Activated naive CD4-positive, alpha-beta T cell treated with anti-CD3 and anti-CD28 coated beads, Interleukin-2, amount 50 U/mL, for 72 hours (primary cell): ENCODE measurements at regions not wholly inside any gene's neighbourhood (a gene's known extent, or its start where the extent isn't known, plus 50 kb on each side); places are given as distances from the start of the nearest gene placed in this dataset.
"Not testable (repeated sequence)": the region's sequence is repeated elsewhere in the genome, so short reads cannot be mapped to it uniquely, and the experiment has no call there.

ENCODE experiments used
- ATAC-seq, 2 donors: fragments of 150-1000 bp; cut with Tn5 transposase; 2 replicates each; pipeline ENCODE4 v1.10.0; 2021; ENCODE audit warnings: mild to moderate bottlenecking in 2 of 2, moderate library complexity in 2 of 2
- DNase-seq, 2 donors: peaks; one replicate each; pipeline ENCODE4 v3.0.0; 2021 to 2022; ENCODE audit warnings: low spot score in 2 of 2
- H3K27ac Mint-ChIP-seq, 2 donors: one replicate each; pipeline ENCODE4 v1.8.0; 2022; ENCODE audit warnings: mild to moderate bottlenecking in 2 of 2, mixed read lengths in 2 of 2
- H3K36me3 Mint-ChIP-seq, 2 donors: one replicate each; pipeline ENCODE4 v1.8.0; 2022; ENCODE audit warnings: mixed read lengths in 2 of 2
- H3K9me3 Mint-ChIP-seq, 2 donors: one replicate each; pipeline ENCODE4 v1.8.0; 2022; ENCODE audit warnings: mixed read lengths in 2 of 2

DNA sequence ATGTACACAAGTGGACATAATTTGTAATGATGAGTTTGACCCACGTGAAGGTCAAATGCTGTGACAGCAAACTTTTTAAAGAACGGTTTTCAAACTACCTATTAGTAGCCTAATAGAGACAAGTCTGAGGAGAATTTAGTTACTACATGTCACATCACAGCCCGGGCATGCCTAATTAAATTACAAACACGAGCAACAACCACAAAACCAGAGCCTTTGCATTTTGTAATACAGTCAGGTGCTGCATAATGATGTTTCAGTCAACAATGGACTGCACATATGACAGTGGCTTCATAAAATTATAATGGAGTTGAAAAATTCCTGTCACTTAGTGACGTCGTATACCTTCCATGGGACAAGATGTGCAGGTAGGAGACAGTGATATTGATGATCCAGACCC is 274.5 kb downstream of the DACT1 start:
- DNase-seq (no peak), ATAC-seq (no peak)
- Mint-ChIP-seq H3K27ac (no peak overlapping the region), H3K9me3 (no peaks in the 10 kb centered on the region), H3K36me3 (no peaks in the 10 kb centered on the region)

DNA sequence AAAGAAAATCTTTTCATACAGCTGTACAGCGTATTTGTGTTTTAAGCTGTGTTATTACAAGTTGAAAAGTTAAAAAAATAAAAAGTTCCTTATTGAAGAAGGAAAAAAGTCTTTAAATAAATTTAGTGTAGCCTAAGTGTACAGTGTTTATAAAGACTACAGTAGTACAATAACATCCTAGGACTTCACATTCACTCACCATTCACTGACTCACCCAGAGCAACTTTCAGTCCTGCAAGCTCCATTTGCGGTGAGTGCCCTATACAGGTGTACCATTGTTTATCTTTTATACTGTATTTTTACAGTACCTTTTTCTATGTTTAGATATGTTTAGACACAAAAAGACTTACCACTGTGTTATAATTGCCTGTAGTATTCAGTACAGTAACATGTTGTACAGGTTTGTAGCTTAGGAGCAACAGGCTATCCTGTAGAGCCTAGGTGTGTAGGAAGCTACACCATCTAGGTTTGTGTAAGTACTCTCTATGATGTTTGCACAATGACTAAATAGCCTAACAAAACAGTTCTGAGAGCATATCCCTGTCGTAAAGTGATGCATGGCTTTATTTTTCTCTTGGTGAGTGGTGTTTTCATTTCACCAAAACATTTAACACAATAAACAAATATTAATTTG is 275.2 kb downstream of the DACT1 start:
- H3K36me3 Mint-ChIP-seq: no peaks in the 10 kb centered on the region
- H3K9me3 Mint-ChIP-seq: no peaks in the 10 kb centered on the region
- ATAC-seq: no peak
- no peak for DNase-seq
- H3K27ac Mint-ChIP-seq: no peak overlapping the region

DNA sequence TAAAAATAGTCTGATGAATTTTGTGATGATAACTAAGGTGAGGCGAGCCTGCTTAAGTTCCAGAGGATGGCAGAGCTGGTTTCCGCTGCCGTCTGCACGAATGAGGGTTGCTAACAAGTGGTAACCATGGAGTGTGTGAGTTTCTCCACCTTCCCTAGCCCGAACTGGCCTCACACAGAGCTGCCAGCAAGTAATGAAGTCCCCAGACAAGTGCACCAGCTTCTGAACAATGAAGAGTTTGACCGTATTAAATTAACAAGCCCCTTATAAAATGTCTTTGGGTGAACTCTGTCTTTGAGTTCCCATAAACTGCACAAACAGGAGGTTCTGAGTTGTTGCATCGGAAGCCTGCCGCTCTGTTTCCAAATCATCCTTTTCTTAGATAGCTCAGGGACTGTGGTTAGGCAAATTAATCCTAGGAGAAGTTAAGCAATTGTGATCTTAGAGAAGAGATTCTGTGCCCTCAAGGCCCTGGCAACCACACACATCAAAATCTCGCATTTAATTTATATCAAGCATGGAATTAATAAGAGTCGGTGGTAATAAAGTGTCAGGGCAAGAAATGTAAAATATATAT is 274.1 kb upstream of the DAAM1 start:
- no peak for DNase-seq
- ATAC-seq: no peak

DNA sequence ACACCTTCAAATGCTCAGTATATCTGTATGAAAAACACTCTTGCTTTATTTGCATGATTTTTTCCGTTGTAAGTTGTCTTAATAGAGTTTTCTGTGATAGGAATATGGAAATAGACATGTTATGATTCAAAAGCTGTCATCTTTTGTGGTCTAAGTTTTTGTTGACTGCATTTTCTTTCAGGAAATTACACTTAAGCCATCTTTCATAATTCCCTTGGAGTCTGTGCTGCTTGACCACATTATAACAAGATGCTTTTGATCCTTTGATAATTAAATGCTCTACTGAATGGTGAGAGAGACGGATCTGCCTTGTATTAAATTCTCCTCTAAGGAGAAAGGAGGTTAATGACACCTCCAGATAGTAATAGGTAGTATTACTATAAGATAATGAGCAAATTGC is 272.8 kb upstream of the DAAM1 start:
- no peak for ATAC-seq
- no peak for DNase-seq
- no peaks in the 10 kb centered on the region for H3K36me3 Mint-ChIP-seq
- H3K27ac Mint-ChIP-seq: no peak overlapping the region
- H3K9me3 Mint-ChIP-seq: no peaks in the 10 kb centered on the region

More for the DNA sequence above, 274.1 kb upstream of the DAAM1 start:
- Mint-ChIP-seq H3K27ac (no peak overlapping the region), H3K9me3 (no peaks in the 10 kb centered on the region), H3K36me3 (no peaks in the 10 kb centered on the region)

DNA sequence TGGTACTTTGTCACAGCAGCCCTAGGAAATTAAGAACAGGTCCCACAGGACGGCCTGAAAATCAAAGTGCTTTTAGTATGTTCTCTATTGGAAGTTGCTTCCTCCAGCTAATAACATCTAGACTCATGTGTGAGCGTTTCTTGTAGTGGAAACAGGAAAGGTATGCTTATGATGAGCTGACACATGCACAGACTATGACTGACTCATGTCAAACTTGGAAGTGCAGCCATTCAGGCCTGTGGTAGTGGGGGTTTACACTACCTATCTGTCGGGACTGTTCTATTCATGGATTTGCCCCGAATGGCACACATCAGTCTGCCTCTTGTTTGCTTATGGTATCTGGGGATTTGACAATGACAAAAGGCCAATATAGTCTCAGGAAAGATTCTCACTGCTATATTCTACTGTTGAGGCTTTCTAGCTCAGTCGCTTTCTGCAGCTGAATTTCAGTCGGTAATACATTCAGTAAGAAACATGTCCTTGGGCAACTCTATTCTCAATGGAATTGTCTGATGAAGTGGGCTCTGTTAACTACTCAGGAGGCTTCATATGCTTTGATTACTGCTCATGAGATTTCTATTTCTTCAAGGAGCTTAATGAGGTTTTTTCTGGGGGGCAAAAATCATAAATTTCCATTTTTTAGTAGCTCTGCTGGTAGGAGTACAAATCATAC is 270.3 kb upstream of the DAAM1 start:
- H3K36me3 Mint-ChIP-seq: no peaks in the 10 kb centered on the region
- ATAC-seq: no peak
- no peak overlapping the region for H3K27ac Mint-ChIP-seq
- no peak for DNase-seq
- no peaks in the 10 kb centered on the region for H3K9me3 Mint-ChIP-seq

DNA sequence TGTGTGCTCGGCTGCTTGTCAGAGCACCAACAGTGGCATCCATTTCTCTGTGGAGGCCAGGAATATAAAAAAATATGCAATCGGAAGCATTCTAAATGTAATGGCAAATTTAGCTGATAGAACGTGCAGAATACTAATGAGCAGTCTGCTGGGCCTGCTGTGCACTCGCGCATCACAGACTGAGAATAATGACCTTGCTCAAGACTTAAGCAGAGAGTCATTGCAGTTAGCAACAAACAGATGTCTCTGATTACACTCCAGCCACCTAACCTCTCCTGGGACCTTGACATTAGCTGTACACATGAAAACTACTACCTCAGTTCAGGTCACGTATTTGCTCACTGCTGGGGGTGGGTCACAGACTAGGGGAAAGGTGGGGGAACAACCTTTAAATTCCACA is 269.2 kb upstream of the DAAM1 start:
- no peaks in the 10 kb centered on the region for H3K36me3 Mint-ChIP-seq
- no peaks in the 10 kb centered on the region for H3K9me3 Mint-ChIP-seq
- DNase-seq (no peak), ATAC-seq (no peak)
- no peak overlapping the region for H3K27ac Mint-ChIP-seq

DNA sequence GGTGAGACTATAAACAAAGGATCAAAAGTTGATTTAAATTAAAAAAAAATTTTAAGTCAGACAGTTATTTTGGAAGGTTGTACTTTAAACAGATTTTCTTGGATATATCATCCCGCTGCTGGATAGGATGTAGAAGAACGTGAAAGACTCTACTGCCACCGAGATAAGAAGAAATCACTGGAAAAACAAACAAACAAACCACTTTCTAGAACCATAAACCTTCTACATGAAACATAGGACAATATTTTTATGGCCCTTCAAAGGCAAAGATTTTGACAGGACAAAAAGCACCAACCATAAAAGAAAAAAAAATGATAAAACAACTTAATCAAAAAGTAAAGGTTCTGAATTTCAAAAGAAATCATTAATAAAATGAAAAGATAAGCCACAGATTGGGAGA is 268.2 kb upstream of the DAAM1 start:
- Mint-ChIP-seq H3K27ac (no peak overlapping the region), H3K9me3 (peaks cover 0 to 3% of the 10 kb centered on the region in 2 donors), H3K36me3 (peaks cover 0 to 5% of the 10 kb centered on the region in 2 donors)
- ATAC-seq (no peak), DNase-seq (no peak)

DNA sequence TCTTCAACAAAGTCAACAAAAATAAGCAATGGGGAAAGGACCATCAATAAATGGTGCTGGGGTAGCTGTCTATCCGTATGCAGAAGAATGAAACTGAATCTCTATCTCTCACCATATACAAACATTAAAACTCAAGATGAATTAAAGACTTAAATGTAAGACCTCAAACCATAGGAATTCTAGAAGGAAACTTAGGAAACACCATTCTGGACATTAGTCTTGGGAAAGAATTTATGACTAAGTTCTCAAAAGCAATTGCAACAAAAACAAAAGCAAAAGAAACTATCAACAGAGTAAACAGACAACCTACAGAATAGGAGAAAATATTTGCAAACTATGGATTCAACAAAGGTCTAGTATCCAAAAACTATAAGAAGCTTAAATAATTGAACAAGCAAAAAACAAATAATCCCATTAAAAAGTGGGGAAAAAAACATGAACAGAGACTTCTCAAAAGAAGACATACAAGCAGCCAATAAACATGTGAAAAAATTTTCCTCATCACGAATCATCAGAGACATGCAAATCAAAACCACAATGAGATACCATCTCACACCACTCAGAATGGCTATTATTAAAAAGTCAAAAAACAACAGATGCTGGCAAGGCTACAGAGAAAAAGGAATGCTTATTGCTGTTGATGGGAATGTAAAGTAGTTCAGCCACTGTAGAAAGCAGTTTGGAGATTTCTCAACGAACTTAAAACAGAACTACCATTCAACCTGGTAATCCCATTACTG is 266.1 kb upstream of the DAAM1 start:
- not testable (repeated sequence) for DNase-seq, H3K27ac Mint-ChIP-seq, ATAC-seq, H3K36me3 Mint-ChIP-seq, H3K9me3 Mint-ChIP-seq

DNA sequence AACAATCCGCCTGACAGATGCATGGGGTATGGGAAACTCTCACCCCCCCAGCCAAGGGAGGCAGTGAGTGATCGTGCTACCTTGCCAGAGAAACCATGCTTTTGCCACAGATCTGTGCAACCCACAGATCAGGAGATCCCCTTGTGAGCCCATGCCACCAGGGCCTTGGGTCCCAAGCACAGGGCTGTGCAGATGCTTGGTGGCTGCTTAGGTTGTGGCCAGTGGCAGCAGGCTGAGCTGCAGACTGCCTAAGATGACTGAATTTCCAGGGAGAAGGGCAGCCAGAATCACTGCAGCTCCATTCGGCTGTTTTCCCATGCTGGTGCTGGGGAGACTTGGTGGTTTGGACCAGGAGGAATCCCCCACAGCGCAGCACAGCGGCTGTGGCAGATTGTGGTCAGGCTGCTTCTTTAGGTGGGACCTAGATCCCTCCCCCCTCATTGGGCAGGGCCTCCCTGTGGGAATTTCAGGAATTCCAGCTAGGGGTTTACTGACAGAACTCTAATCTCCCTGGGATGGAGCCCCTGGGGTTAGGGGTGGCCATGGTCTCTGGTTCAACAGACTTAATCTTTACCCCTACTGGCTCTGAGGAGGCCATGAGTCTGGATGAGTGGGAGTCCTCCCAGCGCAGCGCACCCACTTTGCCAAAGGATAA is 264.6 kb upstream of the DAAM1 start:
- no peak overlapping the region for H3K27ac Mint-ChIP-seq
- no peak for ATAC-seq
- H3K9me3 Mint-ChIP-seq: peaks cover 0 to 3% of the 10 kb centered on the region in 2 donors

DNA sequence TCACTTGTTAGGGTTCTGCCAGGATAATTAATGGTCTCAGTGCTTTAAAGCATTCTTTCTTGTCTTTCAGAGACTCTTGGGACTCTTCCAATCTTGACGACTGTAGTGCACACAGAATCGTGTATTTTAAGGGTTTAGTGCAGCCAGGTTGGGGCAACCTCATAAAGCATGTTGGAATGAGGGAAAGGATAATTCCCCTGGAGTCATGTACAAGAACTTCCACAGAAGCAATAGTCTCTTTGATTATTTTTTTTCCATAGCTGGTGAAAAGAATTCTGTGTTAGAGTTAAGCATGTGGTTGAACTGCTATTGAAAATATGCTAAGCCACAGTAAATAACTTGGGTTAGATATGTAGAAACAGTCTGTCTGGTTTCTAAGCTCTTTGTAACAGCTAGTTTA is 246.8 kb upstream of the DAAM1 start:
- Mint-ChIP-seq H3K27ac (no peak overlapping the region), H3K9me3 (peaks cover 10 to 15% of the 10 kb centered on the region in 2 donors), H3K36me3 (peaks cover 3 to 15% of the 10 kb centered on the region in 2 donors)
- ATAC-seq (no peak), DNase-seq (no peak)

More for the DNA sequence above, 264.6 kb upstream of the DAAM1 start:
- DNase-seq: no peak
- H3K36me3 Mint-ChIP-seq: peaks cover 0 to 5% of the 10 kb centered on the region in 2 donors

DNA sequence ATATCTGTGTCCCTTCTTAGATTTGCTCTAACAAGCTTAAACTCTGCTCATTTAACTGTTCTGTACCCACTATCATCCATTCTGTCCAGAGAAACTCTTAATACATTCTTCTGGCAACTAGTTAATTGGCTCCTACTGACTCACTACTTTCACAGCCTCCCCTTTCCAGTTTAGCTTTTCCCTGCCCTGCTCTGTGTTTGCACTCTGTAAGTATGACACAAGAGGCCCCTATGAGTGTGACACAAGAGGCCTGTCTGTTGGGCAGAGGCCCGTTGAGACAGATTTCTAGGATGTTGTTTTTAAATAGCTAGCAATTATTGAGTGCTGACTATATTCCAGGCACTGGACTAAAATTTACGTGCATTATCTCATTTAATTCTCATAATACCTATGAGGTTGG is 246.0 kb upstream of the DAAM1 start:
- H3K27ac Mint-ChIP-seq: no peak overlapping the region
- no peak for DNase-seq
- ATAC-seq: no peak
- peaks cover 5 to 12% of the 10 kb centered on the region in 2 donors for H3K9me3 Mint-ChIP-seq
- H3K36me3 Mint-ChIP-seq: peaks cover 0 to 9% of the 10 kb centered on the region in 2 donors

DNA sequence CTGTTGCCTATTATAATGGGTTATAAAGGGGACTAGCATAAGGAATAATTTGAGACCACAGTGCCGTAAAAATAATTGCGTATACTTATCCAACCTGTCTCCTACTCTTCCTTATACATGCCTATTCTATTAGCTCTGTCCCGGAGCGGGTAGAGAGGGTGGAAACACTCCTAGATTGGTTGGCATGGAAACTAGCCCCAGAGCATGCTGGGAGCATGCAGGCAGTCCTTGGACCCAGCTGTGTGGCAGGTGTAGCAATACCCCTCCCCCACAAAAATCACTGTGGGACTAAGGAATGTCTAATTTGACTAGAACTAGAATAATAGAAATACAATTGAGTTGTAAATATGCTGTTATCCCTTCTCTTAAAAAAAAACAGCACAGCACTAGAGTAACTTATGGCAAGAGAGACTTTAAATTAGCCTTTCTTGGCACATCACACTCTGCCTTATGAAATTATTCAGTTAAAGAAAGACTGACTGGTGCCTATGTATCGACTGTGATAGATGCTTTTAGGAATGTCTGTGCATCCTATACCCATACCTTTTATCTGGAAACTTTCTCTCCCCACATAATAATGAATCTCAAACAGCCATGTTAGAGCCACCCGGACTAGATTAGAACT is 244.0 kb upstream of the DAAM1 start:
- DNase-seq: no peak
- H3K9me3 Mint-ChIP-seq: peaks cover 0 to 7% of the 10 kb centered on the region in 2 donors
- no peak for ATAC-seq
- H3K27ac Mint-ChIP-seq: no peak overlapping the region
- no peaks in the 10 kb centered on the region for H3K36me3 Mint-ChIP-seq

DNA sequence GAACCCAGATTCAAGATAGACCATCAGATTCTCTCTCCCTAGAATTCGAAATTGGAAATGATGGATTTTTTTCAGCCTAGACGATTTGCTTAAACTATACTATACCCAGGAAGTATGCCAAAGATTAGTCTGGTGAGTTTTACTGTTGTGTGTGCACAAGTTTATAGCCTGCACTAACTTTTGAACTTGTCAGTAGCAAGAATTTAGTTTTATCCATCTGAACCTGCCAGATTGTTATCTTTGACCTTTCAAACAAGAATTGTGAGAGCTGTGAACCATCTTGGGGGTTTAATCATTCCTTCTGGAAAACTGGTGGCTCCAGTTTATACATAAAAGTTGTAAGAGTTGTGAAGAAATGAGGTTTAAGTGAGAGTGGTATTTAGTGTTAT is 243.5 kb upstream of the DAAM1 start:
- Mint-ChIP-seq H3K27ac (no peak overlapping the region), H3K36me3 (no peaks in the 10 kb centered on the region), H3K9me3 (peaks cover 0 to 7% of the 10 kb centered on the region in 2 donors)
- no peak for ATAC-seq
- no peak for DNase-seq

DNA sequence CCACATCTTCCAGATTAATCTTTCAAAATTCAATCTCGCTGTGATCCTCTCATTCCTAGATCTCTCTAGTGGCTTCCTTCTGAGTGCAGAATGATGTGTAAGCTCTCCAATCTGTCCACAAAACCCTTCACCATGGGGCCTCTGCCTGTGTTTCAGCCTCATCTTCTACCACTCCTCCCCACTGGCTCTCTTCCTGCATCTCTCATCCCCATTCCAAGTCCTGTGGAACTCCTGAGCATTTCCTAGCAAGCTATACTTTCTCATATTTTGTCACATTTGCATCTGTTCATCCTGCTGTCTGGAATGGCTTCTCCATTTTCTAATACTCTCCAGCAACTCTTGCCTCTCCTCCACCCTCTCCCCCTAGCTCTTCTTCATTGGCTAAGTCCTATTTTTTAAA is 242.0 kb upstream of the DAAM1 start:
- Mint-ChIP-seq H3K27ac (no peak overlapping the region), H3K36me3 (no peaks in the 10 kb centered on the region), H3K9me3 (peaks cover 3 to 7% of the 10 kb centered on the region in 2 donors)
- no peak for DNase-seq
- ATAC-seq: no peak

DNA sequence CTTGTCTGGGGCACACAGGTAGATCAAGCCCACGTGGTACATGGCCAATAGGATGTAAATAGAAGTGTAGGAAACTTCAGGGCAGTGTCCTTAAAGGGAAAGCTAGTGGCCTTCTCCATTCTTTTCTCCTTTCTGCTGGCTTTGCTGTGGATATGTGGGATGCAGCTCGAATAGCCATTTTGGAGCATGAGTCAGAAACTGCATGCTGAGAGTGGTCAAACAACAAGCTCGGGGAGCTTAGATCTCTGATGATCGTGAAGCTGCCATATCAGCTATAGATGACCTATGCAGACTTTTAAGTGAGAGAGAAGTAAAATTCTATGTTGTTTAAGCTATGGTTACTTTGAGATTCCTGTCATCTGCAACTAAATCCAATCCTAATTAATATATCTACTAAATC is 241.3 kb upstream of the DAAM1 start:
- DNase-seq (no peak), ATAC-seq (no peak)
- H3K27ac Mint-ChIP-seq: no peak overlapping the region
- H3K9me3 Mint-ChIP-seq: peaks cover 3 to 7% of the 10 kb centered on the region in 2 donors
- no peaks in the 10 kb centered on the region for H3K36me3 Mint-ChIP-seq

DNA sequence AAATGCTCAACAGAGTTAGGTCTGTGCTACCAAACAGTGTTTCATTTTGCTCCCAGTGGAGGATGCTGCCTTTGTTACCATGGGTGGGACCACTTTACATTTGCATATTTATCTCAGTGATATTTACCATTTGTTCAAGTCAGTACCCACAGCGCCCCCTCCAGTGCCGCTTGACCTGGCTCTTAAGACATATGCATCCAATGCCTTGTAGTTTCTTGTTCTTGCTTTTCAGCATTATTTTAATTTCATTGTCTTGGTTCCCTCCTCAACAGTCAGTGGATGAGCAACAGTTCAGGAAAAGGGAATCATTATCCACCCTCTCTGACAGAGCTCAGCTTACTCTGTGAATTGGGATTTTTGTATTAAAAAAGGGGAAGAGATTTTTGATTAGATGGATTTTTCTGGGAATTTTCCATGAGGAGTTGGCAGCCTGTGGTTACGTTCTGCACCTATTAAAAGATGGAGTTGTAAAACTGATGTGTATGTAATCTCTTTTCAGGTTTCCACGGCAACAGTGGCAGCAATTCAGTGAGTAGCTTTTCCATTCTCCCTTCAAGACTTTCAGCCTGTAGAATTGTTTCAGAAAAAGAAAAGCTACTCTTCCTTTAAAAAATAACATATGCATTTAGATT is 240.5 kb upstream of the DAAM1 start:
- no peak for DNase-seq
- Mint-ChIP-seq H3K9me3 (peaks cover 3 to 7% of the 10 kb centered on the region in 2 donors), H3K27ac (no peak overlapping the region), H3K36me3 (no peaks in the 10 kb centered on the region)
- ATAC-seq: no peak
